Neural cell (in vitro differentiated cells): ENCODE measurements at regions not wholly inside any gene's neighbourhood (a gene's known extent, or its start where the extent isn't known, plus 50 kb on each side); places are given as distances from the start of the nearest gene placed in this dataset.
"Not testable (repeated sequence)": the region's sequence is repeated elsewhere in the genome, so short reads cannot be mapped to it uniquely, and the experiment has no call there.

Experiments used
- H2AFZ ChIP-seq: fragments of 200-600, 300-800 bp; sonication (generic), shearing (Covaris generic); 2 replicates; pipeline ENCODE4 v1.6.0; 2014; ENCODE audit warnings: low read depth, mild to moderate bottlenecking, antibody characterized with exemption, low read length, moderate library complexity
- H3F3A ChIP-seq: fragments of 200-600 bp; shearing (Covaris generic); 2 replicates; pipeline ENCODE4 v1.6.1; 2016; ENCODE audit warnings: mild to moderate bottlenecking, moderate library complexity, mixed read lengths, antibody characterized with exemption, low read length; ENCODE audit not compliant: insufficient read depth, poor library complexity, severe bottlenecking
- H3K27ac ChIP-seq: fragments of 200-600, 300-800 bp; sonication (generic), shearing (Covaris generic); 2 replicates; pipeline ENCODE4 v1.5.1; 2014; ENCODE audit warnings: mild to moderate bottlenecking, low read length, moderate library complexity
- H3K27me3 ChIP-seq: fragments of 300-800, 200-600 bp; sonication (generic), shearing (Covaris generic); 2 replicates; pipeline ENCODE4 v1.6.0; 2014; ENCODE audit warnings: mild to moderate bottlenecking, low read depth, low read length, moderate library complexity; ENCODE audit not compliant: insufficient read depth
- H3K36me3 ChIP-seq: fragments of 300-800, 200-600 bp; sonication (generic), shearing (Covaris generic); 2 replicates; pipeline ENCODE4 v1.5.1; 2014; ENCODE audit warnings: mild to moderate bottlenecking, antibody characterized with exemption, low read length, moderate library complexity; ENCODE audit not compliant: insufficient read depth
- H3K4me2 ChIP-seq: fragments of 300-800, 200-600 bp; sonication (generic), shearing (Covaris generic); 2 replicates; pipeline ENCODE4 v1.6.0; 2014; ENCODE audit warnings: mild to moderate bottlenecking, low read length
- H3K4me3 ChIP-seq: fragments of 300-800, 200-600 bp; sonication (generic), shearing (Covaris generic); 2 replicates; pipeline ENCODE4 v1.5.1; 2014; ENCODE audit warnings: mild to moderate bottlenecking, low read length, moderate library complexity
- H3K79me2 ChIP-seq: fragments of 200-600 bp; shearing (Covaris generic); replicated peaks from 2 replicates; pipeline ENCODE4 v1.6.0; 2014; ENCODE audit warnings: mild to moderate bottlenecking, low read length, moderate library complexity; ENCODE audit not compliant: insufficient read depth
- H3K9ac ChIP-seq: fragments of 300-800, 200-600 bp; sonication (generic), shearing (Covaris generic); 2 replicates; pipeline ENCODE4 v1.6.1; 2016; ENCODE audit warnings: mild to moderate bottlenecking, low read length, mixed read lengths
- H3K9me2 ChIP-seq: fragments of 200-600 bp; shearing (Covaris generic); 2 replicates; pipeline ENCODE4 v1.6.1; 2016; ENCODE audit warnings: mild to moderate bottlenecking, low read length, mixed read lengths; ENCODE audit not compliant: insufficient read depth
- H3K9me3 ChIP-seq: fragments of 200-600, 300-800 bp; sonication (generic), shearing (Covaris generic); 2 replicates; pipeline ENCODE4 v1.6.1; 2016; ENCODE audit warnings: mild to moderate bottlenecking, mixed run types, low read length, moderate library complexity, mixed read lengths
- H4K20me1 ChIP-seq: fragments of 200-600 bp; shearing (Covaris generic); 2 replicates; pipeline ENCODE4 v1.6.1; 2016; ENCODE audit warnings: mild to moderate bottlenecking, mixed run types; ENCODE audit not compliant: insufficient read depth
- EP300 ChIP-seq: fragments of 450-650 bp; conservative IDR thresholded peaks from 2 replicates; pipeline ENCODE4 v1.6.1; 2014; ENCODE audit warnings: antibody characterized with exemption, mild to moderate bottlenecking, moderate library complexity; ENCODE audit not compliant: poor library complexity, severe bottlenecking
- EZH2 ChIP-seq: fragments of 200-600, 300-800 bp; shearing (Covaris generic), sonication (generic); IDR thresholded peaks from 2 replicates; pipeline ENCODE4 v1.6.1; 2014; ENCODE audit warnings: antibody characterized with exemption, low read length, borderline replicate concordance, mild to moderate bottlenecking; ENCODE audit not compliant: insufficient read depth, poor library complexity, severe bottlenecking
- MXI1 ChIP-seq: fragments of 450-650 bp; conservative IDR thresholded peaks from 2 replicates; pipeline ENCODE4 v1.6.1; 2014; ENCODE audit warnings: antibody characterized with exemption, mild to moderate bottlenecking; ENCODE audit not compliant: poor library complexity, severe bottlenecking
- POLR2AphosphoS5 ChIP-seq: IDR thresholded peaks from 2 replicates; pipeline ENCODE4 v1.6.1; 2012
- RAD21 ChIP-seq: fragments of 450-650 bp; conservative IDR thresholded peaks from 2 replicates; pipeline ENCODE4 v1.6.1; 2014; ENCODE audit warnings: antibody characterized with exemption, mild to moderate bottlenecking, moderate library complexity
- SMC3 ChIP-seq: fragments of 450-650 bp; conservative IDR thresholded peaks from 2 replicates; pipeline ENCODE4 v1.6.1; 2014; ENCODE audit warnings: antibody characterized with exemption, mild to moderate bottlenecking, moderate library complexity; ENCODE audit not compliant: poor library complexity
- TAF1 ChIP-seq: IDR thresholded peaks from 2 replicates; pipeline ENCODE4 v1.6.1; 2012; ENCODE audit warnings: low read depth
- TF ChIP-seq, protein P1 (sequence below): IDR thresholded peaks from 2 replicates; pipeline ENCODE4 v1.6.1; 2012; ENCODE audit warnings: borderline replicate concordance
- TF ChIP-seq, protein P2 (sequence below): fragments of 450-650 bp; IDR thresholded peaks from 2 replicates; pipeline ENCODE4 v1.5.1; 2014; ENCODE audit warnings: antibody characterized with exemption, mild to moderate bottlenecking, moderate library complexity; ENCODE audit not compliant: poor library complexity, severe bottlenecking

DNA sequence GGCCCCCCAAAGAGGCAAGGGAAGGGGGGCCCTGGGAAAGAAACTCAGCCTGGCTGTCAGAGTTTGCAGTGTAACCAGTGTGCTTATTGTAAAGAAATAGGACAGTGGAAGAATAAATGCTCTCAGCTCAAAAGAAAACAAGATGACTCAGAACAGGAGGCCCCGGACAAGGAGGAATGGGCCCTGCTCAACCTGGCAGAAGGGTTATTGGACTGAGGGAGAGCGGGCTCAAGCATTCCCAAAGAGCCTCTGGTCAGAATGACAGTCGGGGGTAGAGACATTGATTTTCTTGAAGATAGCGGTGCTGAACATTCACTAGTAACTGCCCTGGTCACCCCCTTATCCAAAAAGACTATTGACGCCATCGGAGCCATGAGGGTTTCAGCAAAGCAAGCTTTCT is 100.4 kb upstream of the OSBPL11 start:
- Histone ChIP-seq H3K4me2 (no peak overlapping the region), H3K9me3 (no peaks in the 10 kb centered on the region), H4K20me1 (no peaks in the 10 kb centered on the region), H3K9ac (no peak overlapping the region), H2AFZ (no peak overlapping the region), H3K27ac (no peak overlapping the region), H3K4me3 (no peak overlapping the region), H3K27me3 (no peaks in the 10 kb centered on the region), H3K36me3 (no peaks in the 10 kb centered on the region), H3K79me2 (no peaks in the 10 kb centered on the region), H3F3A (no peaks in the 10 kb centered on the region), H3K9me2 (no peaks in the 10 kb centered on the region)
- TF ChIP-seq EP300 (no peak), POLR2AphosphoS5 (no peak), EZH2 (no peak), MXI1 (no peak), RAD21 (no peak), SMC3 (no peak), TAF1 (no peak)
- TF ChIP-seq, protein P1, sequence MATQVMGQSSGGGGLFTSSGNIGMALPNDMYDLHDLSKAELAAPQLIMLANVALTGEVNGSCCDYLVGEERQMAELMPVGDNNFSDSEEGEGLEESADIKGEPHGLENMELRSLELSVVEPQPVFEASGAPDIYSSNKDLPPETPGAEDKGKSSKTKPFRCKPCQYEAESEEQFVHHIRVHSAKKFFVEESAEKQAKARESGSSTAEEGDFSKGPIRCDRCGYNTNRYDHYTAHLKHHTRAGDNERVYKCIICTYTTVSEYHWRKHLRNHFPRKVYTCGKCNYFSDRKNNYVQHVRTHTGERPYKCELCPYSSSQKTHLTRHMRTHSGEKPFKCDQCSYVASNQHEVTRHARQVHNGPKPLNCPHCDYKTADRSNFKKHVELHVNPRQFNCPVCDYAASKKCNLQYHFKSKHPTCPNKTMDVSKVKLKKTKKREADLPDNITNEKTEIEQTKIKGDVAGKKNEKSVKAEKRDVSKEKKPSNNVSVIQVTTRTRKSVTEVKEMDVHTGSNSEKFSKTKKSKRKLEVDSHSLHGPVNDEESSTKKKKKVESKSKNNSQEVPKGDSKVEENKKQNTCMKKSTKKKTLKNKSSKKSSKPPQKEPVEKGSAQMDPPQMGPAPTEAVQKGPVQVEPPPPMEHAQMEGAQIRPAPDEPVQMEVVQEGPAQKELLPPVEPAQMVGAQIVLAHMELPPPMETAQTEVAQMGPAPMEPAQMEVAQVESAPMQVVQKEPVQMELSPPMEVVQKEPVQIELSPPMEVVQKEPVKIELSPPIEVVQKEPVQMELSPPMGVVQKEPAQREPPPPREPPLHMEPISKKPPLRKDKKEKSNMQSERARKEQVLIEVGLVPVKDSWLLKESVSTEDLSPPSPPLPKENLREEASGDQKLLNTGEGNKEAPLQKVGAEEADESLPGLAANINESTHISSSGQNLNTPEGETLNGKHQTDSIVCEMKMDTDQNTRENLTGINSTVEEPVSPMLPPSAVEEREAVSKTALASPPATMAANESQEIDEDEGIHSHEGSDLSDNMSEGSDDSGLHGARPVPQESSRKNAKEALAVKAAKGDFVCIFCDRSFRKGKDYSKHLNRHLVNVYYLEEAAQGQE = no peak
- TF ChIP-seq, protein P2, sequence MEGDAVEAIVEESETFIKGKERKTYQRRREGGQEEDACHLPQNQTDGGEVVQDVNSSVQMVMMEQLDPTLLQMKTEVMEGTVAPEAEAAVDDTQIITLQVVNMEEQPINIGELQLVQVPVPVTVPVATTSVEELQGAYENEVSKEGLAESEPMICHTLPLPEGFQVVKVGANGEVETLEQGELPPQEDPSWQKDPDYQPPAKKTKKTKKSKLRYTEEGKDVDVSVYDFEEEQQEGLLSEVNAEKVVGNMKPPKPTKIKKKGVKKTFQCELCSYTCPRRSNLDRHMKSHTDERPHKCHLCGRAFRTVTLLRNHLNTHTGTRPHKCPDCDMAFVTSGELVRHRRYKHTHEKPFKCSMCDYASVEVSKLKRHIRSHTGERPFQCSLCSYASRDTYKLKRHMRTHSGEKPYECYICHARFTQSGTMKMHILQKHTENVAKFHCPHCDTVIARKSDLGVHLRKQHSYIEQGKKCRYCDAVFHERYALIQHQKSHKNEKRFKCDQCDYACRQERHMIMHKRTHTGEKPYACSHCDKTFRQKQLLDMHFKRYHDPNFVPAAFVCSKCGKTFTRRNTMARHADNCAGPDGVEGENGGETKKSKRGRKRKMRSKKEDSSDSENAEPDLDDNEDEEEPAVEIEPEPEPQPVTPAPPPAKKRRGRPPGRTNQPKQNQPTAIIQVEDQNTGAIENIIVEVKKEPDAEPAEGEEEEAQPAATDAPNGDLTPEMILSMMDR = no peak

DNA sequence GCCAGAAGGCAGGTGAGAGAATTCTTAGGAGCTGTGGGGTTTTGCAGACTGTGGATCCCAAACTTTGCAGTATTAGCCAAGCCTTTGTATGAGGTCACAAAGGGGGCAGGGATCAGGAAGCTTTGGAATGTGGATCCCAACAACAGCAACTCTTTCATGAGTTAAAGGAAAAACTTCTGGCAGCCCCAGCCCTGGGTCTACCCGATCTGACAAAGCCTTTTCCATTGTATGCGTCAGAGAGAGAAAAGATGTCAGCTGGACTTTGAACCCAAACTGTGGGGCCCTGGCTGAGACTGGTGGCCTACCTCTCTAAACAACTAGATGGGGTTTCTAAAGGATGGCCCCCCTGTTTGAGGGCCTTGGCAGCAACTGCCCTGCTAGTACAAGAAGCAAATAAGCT is 101.8 kb upstream of the OSBPL11 start:
- not testable (repeated sequence) for H3K27ac ChIP-seq, H2AFZ ChIP-seq, H3K9me2 ChIP-seq, H4K20me1 ChIP-seq, H3K27me3 ChIP-seq, H3K9ac ChIP-seq, H3K79me2 ChIP-seq, H3K36me3 ChIP-seq, H3K4me3 ChIP-seq, H3K9me3 ChIP-seq, H3F3A ChIP-seq, H3K4me2 ChIP-seq

DNA sequence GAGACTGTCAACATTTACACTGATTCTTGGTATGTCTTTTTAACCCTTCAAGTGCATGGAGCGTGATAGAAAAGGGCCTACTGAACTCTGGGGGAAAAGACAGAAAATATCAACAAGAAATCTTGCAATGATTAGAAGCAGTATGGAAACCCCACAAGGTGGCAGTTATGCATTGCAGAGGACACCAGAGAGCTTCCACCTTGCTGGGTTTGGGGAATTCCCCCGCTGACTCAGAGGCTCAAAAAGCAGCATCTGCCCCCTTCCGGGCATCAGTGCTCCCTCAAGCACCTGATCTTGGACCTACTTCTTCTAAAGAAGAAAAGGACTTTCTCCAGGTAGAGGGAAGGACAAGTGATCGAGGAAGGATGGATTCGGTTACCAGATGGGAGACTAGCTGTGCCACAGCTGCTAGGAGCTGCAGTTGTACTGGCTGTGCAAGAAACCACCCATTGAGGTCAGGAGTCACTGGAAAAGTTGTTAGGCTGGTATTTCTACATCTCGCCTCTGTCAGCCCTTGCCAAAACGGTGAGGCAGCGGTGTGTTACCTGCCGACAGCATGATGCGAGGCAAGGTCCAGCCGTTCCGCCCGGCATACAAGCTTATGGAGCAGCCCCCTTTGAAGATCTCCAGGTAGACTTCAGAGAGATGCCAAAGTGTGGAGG is 102.8 kb upstream of the OSBPL11 start:
- H3K79me2 ChIP-seq, H3K9ac ChIP-seq, H3K36me3 ChIP-seq: not testable (repeated sequence)

More for the DNA sequence above, 102.8 kb upstream of the OSBPL11 start:
- H4K20me1 ChIP-seq, H3K4me2 ChIP-seq, H3F3A ChIP-seq, H3K9me2 ChIP-seq, H3K27me3 ChIP-seq, H3K9me3 ChIP-seq, H2AFZ ChIP-seq, H3K4me3 ChIP-seq, H3K27ac ChIP-seq: not testable (repeated sequence)
